IPS-18c (cell line): ENCODE measurements at regions not wholly inside any gene's neighbourhood (a gene's known extent, or its start where the extent isn't known, plus 50 kb on each side); places are given as distances from the start of the nearest gene placed in this dataset.
"Not testable (repeated sequence)": the region's sequence is repeated elsewhere in the genome, so short reads cannot be mapped to it uniquely, and the experiment has no call there.

Experiments used
- H3K4me3 ChIP-seq: 2 replicates; pipeline ENCODE4 v1.7.0; 2013; ENCODE audit warnings: low read depth, mild to moderate bottlenecking, low read length, moderate library complexity; ENCODE audit not compliant: insufficient read depth
- H3K9me3 ChIP-seq: one replicate; pipeline ENCODE4 v1.6.1; 2013; ENCODE audit warnings: mild to moderate bottlenecking, low read length, moderate library complexity; ENCODE audit not compliant: control insufficient read depth, insufficient read depth

- Histone ChIP-seq H3K4me3 (no peak overlapping the region), H3K9me3 (no peaks in the 10 kb centered on the region)
Observed at GRCh38 chr4:59348949-59349348, 1851.2 kb upstream of the ADGRL3 start.

DNA sequence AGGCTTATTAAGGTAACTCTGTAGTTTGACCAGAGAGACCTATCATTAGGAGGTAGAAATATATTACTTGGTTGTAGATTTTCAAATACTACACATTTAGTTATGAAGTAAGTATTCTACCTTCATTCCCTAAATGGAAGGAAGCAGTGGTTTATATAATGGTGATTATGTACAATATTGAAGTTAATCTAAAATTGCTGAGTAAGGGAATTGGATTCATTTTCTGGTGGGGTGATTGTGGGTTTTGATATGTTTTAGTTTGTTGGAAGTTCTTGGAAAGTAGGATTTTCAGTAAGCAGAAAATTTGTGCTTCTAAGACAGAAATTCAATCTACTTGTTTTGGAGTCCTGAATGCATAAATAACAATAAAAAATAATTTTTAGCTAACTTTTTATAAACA, 1830.9 kb upstream of the ADGRL3 start:
- Histone ChIP-seq H3K9me3 (no peaks in the 10 kb centered on the region), H3K4me3 (no peak overlapping the region)

DNA sequence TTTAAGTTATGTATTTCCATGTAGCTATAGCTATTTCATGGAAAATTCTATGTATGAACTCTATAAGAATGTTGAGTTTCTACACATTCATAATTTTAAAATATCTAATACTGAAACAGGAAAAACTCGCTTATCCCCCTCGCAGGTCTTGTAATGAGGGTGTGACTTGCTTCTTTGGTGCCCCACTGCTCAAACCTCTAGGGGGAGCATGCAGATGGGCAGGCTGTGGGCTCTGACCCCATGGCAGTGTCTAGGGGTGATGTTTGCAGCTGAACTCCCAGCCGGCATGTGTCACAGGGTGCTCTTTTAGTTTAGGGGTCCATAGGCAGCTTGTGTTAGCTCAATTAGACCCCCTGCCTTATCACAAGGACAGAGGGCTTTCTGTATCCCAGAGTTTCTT, 1825.7 kb upstream of the ADGRL3 start:
- H3K9me3 ChIP-seq, result no peaks in the 10 kb centered on the region

GRCh38 chr4:59380841-59381366, 1819.2 kb upstream of the ADGRL3 start:
- Histone ChIP-seq H3K4me3 (no peak overlapping the region), H3K9me3 (no peaks in the 10 kb centered on the region)

More for the DNA sequence above, 1825.7 kb upstream of the ADGRL3 start:
- H3K4me3 ChIP-seq, result no peak overlapping the region

- Histone ChIP-seq H3K4me3 (no peak overlapping the region), H3K9me3 (no peaks in the 10 kb centered on the region)
Observed at GRCh38 chr4:59381591-59381990, 1818.5 kb upstream of the ADGRL3 start.

GRCh38 chr4:59387759-59388758, 1812.1 kb upstream of the ADGRL3 start:
- H3K9me3 ChIP-seq, result no peaks in the 10 kb centered on the region
- H3K4me3 ChIP-seq, result no peak overlapping the region

GRCh38 chr4:59393780-59394179, 1806.3 kb upstream of the ADGRL3 start:
- H3K4me3 ChIP-seq, result no peak overlapping the region
- no peaks in the 10 kb centered on the region for H3K9me3 ChIP-seq

GRCh38 chr4:59400334-59400733, 1799.8 kb upstream of the ADGRL3 start:
- H3K9me3 ChIP-seq, result no peaks in the 10 kb centered on the region
- H3K4me3 ChIP-seq, result no peak overlapping the region

DNA sequence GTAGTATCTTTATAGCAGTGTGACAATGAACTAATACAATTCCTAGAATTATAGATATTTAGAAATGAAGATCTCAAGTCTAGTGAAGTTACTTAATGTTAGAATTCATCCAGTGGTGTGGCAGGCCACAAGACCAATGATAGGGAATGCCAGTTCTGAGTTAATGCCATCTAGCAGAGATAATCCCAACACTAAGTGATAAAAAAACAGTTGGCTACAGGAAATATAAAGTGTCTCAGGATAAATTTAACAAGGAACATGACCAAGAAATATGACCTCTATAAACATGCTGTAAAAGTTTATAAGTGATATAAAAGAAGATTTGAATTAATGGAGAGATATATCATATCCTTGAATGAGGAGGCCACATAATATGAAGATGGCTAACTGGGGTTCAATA, 1790.5 kb upstream of the ADGRL3 start:
- Histone ChIP-seq H3K9me3 (no peaks in the 10 kb centered on the region), H3K4me3 (no peak overlapping the region)

DNA sequence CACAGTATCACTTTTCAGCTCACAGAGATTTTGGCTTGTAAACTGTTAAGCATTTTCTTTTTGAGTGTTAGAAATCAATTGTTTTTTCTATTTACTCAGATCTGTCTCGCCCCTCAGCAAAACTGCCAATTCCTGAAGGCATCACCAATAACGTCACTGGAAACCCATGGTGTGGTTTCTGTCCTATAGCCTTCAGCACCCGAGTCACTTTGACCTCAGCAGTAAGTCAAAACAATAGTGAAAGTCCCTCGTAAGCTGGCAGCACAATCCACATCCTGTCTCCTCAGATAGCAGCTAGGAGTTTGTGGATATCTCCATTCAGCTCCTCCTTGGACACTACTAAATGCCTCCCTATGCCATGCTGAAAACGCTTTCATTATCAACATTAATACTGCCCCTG, 1787.4 kb upstream of the ADGRL3 start:
- H3K4me3 ChIP-seq, result no peak overlapping the region
- no peaks in the 10 kb centered on the region for H3K9me3 ChIP-seq

DNA sequence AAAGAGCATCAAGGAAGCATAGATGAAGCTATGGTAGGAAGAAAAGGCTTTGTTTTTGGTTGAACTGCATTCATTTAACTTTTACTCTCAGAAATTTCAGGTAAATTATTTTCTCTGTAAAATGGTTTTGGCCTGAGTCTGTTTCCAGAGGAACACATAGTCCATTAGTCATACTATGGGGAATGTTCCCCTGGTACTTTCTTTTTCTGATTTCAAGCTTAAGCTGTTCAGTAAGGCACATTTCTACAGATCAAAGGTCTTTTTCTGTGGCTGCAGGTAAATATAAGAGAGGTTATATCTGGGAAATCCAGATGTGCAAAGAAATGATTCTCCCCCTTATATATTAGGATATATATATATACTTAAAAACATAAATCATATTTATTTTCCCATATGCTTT, 1744.4 kb upstream of the ADGRL3 start:
- no peaks in the 10 kb centered on the region for H3K9me3 ChIP-seq
- no peak overlapping the region for H3K4me3 ChIP-seq

DNA sequence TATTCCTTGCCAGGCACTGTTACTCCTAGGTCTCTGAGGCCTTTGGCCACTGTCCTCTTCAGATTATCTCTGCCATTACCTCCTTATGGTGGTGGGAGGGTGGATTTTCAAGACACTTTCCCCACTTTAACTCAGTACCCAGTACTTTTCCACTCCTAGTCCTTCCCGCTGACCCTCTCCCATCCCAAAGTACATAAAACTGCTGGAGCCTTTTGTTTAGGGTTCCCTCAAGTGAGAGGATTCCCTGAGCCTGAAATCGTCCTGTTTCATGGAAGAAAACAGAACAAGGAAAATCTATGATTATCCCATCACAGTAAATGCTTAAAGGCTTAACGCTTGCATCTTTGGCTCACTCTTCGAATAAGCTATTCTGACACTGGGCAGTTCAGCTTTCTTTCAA, 1742.5 kb upstream of the ADGRL3 start:
- H3K4me3 ChIP-seq, result no peak overlapping the region
- no peaks in the 10 kb centered on the region for H3K9me3 ChIP-seq

DNA sequence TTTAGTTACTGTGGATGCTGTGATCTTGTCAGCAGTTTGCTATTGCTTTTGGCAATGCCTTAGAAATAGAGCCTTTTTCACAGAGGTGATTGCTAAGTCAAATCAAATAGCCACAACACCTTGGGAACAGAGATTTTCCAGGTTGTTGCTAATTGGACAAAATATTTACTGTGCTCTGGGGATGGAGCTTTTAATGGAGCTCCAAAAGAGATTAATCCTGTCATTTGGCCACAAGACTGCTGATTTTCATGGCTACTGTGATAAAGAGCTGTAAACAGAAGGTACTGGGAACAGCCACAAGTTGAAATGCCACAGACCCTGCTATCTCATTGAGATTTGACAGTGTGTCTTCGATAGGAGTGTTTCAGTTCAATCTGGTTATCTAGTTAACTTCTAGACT, 1715.2 kb upstream of the ADGRL3 start:
- Histone ChIP-seq H3K4me3 (no peak overlapping the region), H3K9me3 (no peaks in the 10 kb centered on the region)

- Histone ChIP-seq H3K9me3 (no peaks in the 10 kb centered on the region), H3K4me3 (no peak overlapping the region)
Observed at GRCh38 chr4:59500103-59500502, 1700.0 kb upstream of the ADGRL3 start.

DNA sequence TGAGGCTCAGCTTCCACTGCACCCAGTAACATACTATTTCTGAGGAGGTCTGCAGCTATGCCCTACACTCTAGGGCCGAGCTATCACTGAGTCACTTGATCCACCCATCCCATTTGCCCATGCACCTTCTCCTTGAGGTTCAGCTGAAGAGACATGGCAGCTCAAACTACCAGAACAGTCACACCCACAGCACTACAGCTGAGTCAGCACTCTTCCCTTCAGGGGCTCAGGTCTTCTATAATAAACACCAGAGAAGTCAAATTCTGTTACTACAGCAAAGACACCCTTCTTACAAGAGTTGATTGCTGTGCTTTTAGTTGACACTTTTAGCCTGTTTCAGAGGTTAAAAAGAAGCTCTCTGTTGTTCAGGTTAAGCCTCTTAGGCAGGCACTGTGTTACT, 1696.4 kb upstream of the ADGRL3 start:
- no peaks in the 10 kb centered on the region for H3K9me3 ChIP-seq
- no peak overlapping the region for H3K4me3 ChIP-seq

DNA sequence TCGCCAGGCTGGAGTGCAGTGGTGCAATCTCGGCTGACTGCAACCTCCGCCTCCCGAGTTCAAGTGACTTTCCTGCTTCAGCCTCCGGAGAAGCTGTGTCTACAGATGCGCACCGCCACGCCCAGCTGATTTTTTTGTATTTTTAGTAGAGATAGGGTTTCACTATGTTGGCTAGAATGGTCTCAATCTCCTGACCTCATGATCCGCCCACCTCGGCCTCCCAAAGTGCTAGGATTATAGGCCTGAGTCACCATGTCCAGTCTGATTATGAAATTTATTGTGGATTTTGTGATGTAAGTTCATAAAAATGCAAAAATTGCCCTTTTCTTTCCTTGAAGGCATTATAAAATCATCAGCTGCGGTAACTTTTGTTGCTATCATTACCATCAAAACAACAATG, 1688.3 kb upstream of the ADGRL3 start:
- not testable (repeated sequence) for H3K4me3 ChIP-seq, H3K9me3 ChIP-seq

DNA sequence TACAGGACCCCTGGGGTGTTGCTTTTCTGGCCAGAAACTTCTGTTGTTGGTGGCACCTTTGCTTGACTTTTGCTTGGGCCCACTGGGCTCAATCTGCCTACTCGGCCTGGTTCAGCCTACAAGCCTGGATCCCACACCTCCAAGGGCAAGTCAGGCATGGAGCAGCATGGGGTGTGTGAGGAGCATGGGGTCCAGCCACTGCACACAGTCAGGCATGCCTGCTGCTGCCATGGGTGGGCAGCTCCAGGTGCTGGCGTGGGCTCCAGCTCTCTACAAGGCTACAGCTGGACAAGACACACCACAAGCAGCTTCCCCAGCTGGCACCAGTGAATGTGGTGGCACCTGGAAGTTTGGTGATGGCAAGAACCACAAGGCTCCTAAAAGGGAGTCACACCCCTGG, 1683.1 kb upstream of the ADGRL3 start:
- no peaks in the 10 kb centered on the region for H3K9me3 ChIP-seq
- no peak overlapping the region for H3K4me3 ChIP-seq

- Histone ChIP-seq H3K9me3 (no peaks in the 10 kb centered on the region), H3K4me3 (peak overlapping the region; percentile 15; the same call in 1 of the 2 replicates)
Observed at GRCh38 chr4:59518005-59518823, 1681.9 kb upstream of the ADGRL3 start.
